ENCODE measurements at regions not wholly inside any gene's neighbourhood (a gene's known extent, or its start where the extent isn't known, plus 50 kb on each side); places are given as distances from the start of the nearest gene placed in this dataset.
"Not testable (repeated sequence)": the region's sequence is repeated elsewhere in the genome, so short reads cannot be mapped to it uniquely, and the experiment has no call there.

- no peak overlapping the region for H3K4me3 ChIP-seq (ENCODE audit: low read depth, low read length)
Measured at GRCh38 chr5:110267714-110268113, 458.8 kb downstream of the TMEM232 start.

GRCh38 chr5:110268283-110268682, 458.2 kb downstream of the TMEM232 start:
- no peak overlapping the region for H3K4me3 ChIP-seq (ENCODE audit: low read depth, low read length)
- TF ChIP-seq CTCF (IDR thresholded peaks at IDR 0.05; ENCODE audit: insufficient read depth, low read length, severe bottlenecking): no peak
- no peak for DNase-seq (ENCODE audit: low read depth)
- no peaks in the 10 kb centered on the region for H3K27me3 ChIP-seq (ENCODE audit: control insufficient read depth, insufficient read depth, low read length)
- no peak for FAIRE-seq
- no peaks in the 10 kb centered on the region for H3K36me3 ChIP-seq (ENCODE audit: control insufficient read depth, insufficient read depth, low read length)

More at GRCh38 chr5:110267714-110268113, 458.8 kb downstream of the TMEM232 start:
- Histone ChIP-seq H3K36me3 (ENCODE audit: control insufficient read depth, insufficient read depth, low read length) (no peaks in the 10 kb centered on the region), H3K27me3 (ENCODE audit: control insufficient read depth, insufficient read depth, low read length) (no peaks in the 10 kb centered on the region)
- FAIRE-seq (no peak), DNase-seq (ENCODE audit: low read depth) (no peak)
- TF ChIP-seq CTCF (IDR thresholded peaks at IDR 0.05; ENCODE audit: insufficient read depth, low read length, severe bottlenecking): no peak

- FAIRE-seq: no peak
- Histone ChIP-seq H3K27me3 (ENCODE audit: control insufficient read depth, insufficient read depth, low read length) (no peaks in the 10 kb centered on the region), H3K4me3 (ENCODE audit: low read depth, low read length) (no peak overlapping the region), H3K36me3 (ENCODE audit: control insufficient read depth, insufficient read depth, low read length) (no peaks in the 10 kb centered on the region)
- DNase-seq (ENCODE audit: low read depth): no peak
- TF ChIP-seq CTCF (IDR thresholded peaks at IDR 0.05; ENCODE audit: insufficient read depth, low read length, severe bottlenecking): no peak
Measured at GRCh38 chr5:110268985-110269384, 457.5 kb downstream of the TMEM232 start.

- FAIRE-seq (no peak), DNase-seq (ENCODE audit: low read depth) (no peak)
- Histone ChIP-seq H3K27me3 (ENCODE audit: control insufficient read depth, insufficient read depth, low read length) (no peaks in the 10 kb centered on the region), H3K36me3 (ENCODE audit: control insufficient read depth, insufficient read depth, low read length) (no peaks in the 10 kb centered on the region), H3K4me3 (ENCODE audit: low read depth, low read length) (no peak overlapping the region)
- TF ChIP-seq CTCF (IDR thresholded peaks at IDR 0.05; ENCODE audit: insufficient read depth, low read length, severe bottlenecking): no peak
Measured at GRCh38 chr5:110269478-110270142, 456.9 kb downstream of the TMEM232 start.

- DNase-seq (ENCODE audit: low read depth) (no peak), FAIRE-seq (no peak)
- Histone ChIP-seq H3K36me3 (ENCODE audit: control insufficient read depth, insufficient read depth, low read length) (no peaks in the 10 kb centered on the region), H3K27me3 (ENCODE audit: control insufficient read depth, insufficient read depth, low read length) (no peaks in the 10 kb centered on the region), H3K4me3 (ENCODE audit: low read depth, low read length) (no peak overlapping the region)
- no peak for TF ChIP-seq CTCF (IDR thresholded peaks at IDR 0.05; ENCODE audit: insufficient read depth, low read length, severe bottlenecking)
Measured at GRCh38 chr5:110275878-110276277, 450.6 kb downstream of the TMEM232 start.

- DNase-seq (ENCODE audit: low read depth); H3K4me3 ChIP-seq (ENCODE audit: low read depth, low read length); H3K27me3 ChIP-seq (ENCODE audit: control insufficient read depth, insufficient read depth, low read length); FAIRE-seq; H3K36me3 ChIP-seq (ENCODE audit: control insufficient read depth, insufficient read depth, low read length): not testable (repeated sequence)
Measured at GRCh38 chr5:110278449-110278848, 448.0 kb downstream of the TMEM232 start.

- H3K4me3 ChIP-seq (ENCODE audit: low read depth, low read length); DNase-seq (ENCODE audit: low read depth); FAIRE-seq; H3K36me3 ChIP-seq (ENCODE audit: control insufficient read depth, insufficient read depth, low read length); H3K27me3 ChIP-seq (ENCODE audit: control insufficient read depth, insufficient read depth, low read length): not testable (repeated sequence)
Measured at GRCh38 chr5:110284121-110284520, 442.4 kb downstream of the TMEM232 start.
